Mesenchymal stem cell (in vitro differentiated cells and primary cell): ENCODE measurements at regions not wholly inside any gene's neighbourhood (a gene's known extent, or its start where the extent isn't known, plus 50 kb on each side); places are given as distances from the start of the nearest gene placed in this dataset.

ENCODE experiments used
- DNase-seq: peaks from one replicate; pipeline ENCODE4 v3.0.0-alpha.2; 2013
- H2AFZ ChIP-seq: one replicate; pipeline ENCODE4 v1.6.1; 2013; ENCODE audit warnings: low read depth, mild to moderate bottlenecking, control low read depth, inconsistent platforms, low read length, moderate library complexity
- H2AK5ac ChIP-seq: 2 replicates; pipeline ENCODE4 v1.6.1; 2013; ENCODE audit warnings: low read length, moderate library complexity, mild to moderate bottlenecking, inconsistent platforms; ENCODE audit not compliant: severe bottlenecking
- H2BK120ac ChIP-seq: one replicate; pipeline ENCODE4 v1.6.1; 2013; ENCODE audit warnings: low read depth, mild to moderate bottlenecking, inconsistent platforms, low read length, moderate library complexity
- H2BK12ac ChIP-seq, 2 experiments: one replicate each; pipeline ENCODE4 v1.6.1; 2013; ENCODE audit warnings: inconsistent platforms in 2 of 2, low read length in 2 of 2, mild to moderate bottlenecking in 2 of 2, moderate library complexity in 2 of 2, control low read depth in 1 of 2
- H2BK15ac ChIP-seq: one replicate; pipeline ENCODE4 v1.6.1; 2013; ENCODE audit warnings: mild to moderate bottlenecking, low read depth, inconsistent platforms; ENCODE audit not compliant: poor library complexity, severe bottlenecking
- H2BK5ac ChIP-seq: 2 replicates; pipeline ENCODE4 v1.6.1; 2013; ENCODE audit warnings: low read depth, mild to moderate bottlenecking, low read length, control low read depth, inconsistent platforms; ENCODE audit not compliant: poor library complexity, severe bottlenecking
- H3K14ac ChIP-seq, 2 experiments: one replicate each; pipeline ENCODE4 v1.6.1; 2013; ENCODE audit warnings: inconsistent platforms in 2 of 2, low read length in 2 of 2, control low read depth in 1 of 2, mild to moderate bottlenecking in 1 of 2, moderate library complexity in 1 of 2
- H3K18ac ChIP-seq, 2 experiments: one replicate each; pipeline ENCODE4 v1.6.1; 2013; ENCODE audit warnings: inconsistent platforms in 2 of 2, low read length in 2 of 2, control low read depth in 1 of 2, low read depth in 1 of 2, mild to moderate bottlenecking in 1 of 2
- H3K23ac ChIP-seq, 2 experiments: one replicate each; pipeline ENCODE4 v1.6.1; 2013; ENCODE audit warnings: inconsistent platforms in 2 of 2, low read length in 2 of 2, mild to moderate bottlenecking in 2 of 2, moderate library complexity in 2 of 2, control low read depth in 1 of 2
- H3K27ac ChIP-seq: 2 replicates; pipeline ENCODE4 v1.5.1; 2013; ENCODE audit warnings: mild to moderate bottlenecking, moderate library complexity, low read length, control low read depth, inconsistent platforms; ENCODE audit not compliant: poor library complexity, severe bottlenecking
- H3K27me3 ChIP-seq, 2 experiments: 2 replicates each; pipeline versions ENCODE4 v1.6.1 to v1.7.0; 2013; ENCODE audit warnings: low read length in 2 of 2, mild to moderate bottlenecking in 2 of 2, moderate library complexity in 2 of 2, control low read depth in 1 of 2, inconsistent platforms in 1 of 2; ENCODE audit not compliant: control insufficient read depth in 1 of 2, insufficient read depth in 1 of 2
- H3K36me3 ChIP-seq, 2 experiments: 2 replicates each; pipeline versions ENCODE4 v1.6.1 to v1.7.0; 2013; ENCODE audit warnings: low read length in 2 of 2, control low read depth in 1 of 2, inconsistent platforms in 1 of 2, low read depth in 1 of 2, mild to moderate bottlenecking in 1 of 2; ENCODE audit not compliant: insufficient read depth in 2 of 2, control insufficient read depth in 1 of 2
- H3K4ac ChIP-seq, 2 experiments: one replicate each; pipeline ENCODE4 v1.6.1; 2013; ENCODE audit warnings: inconsistent platforms in 2 of 2, low read length in 2 of 2, mild to moderate bottlenecking in 2 of 2, moderate library complexity in 2 of 2, control low read depth in 1 of 2, low read depth in 1 of 2
- H3K4me1 ChIP-seq: 2 replicates; pipeline ENCODE4 v1.6.1; 2013; ENCODE audit warnings: low read depth, low read length, control low read depth; ENCODE audit not compliant: control insufficient read depth, insufficient read depth
- H3K4me2 ChIP-seq: 2 replicates; pipeline ENCODE4 v1.6.1; 2013; ENCODE audit warnings: low read length, mild to moderate bottlenecking, inconsistent platforms; ENCODE audit not compliant: poor library complexity, severe bottlenecking
- H3K4me3 ChIP-seq, 2 experiments: 2 replicates each; pipeline versions ENCODE4 v1.5.1 to v1.7.0; 2013; ENCODE audit warnings: low read length in 2 of 2, mild to moderate bottlenecking in 2 of 2, control low read depth in 1 of 2, low read depth in 1 of 2; ENCODE audit not compliant: insufficient read depth in 1 of 2
- H3K79me1 ChIP-seq: replicated peaks from 2 replicates; pipeline ENCODE4 v1.6.1; 2013; ENCODE audit warnings: mild to moderate bottlenecking, control low read depth, low read length, inconsistent platforms; ENCODE audit not compliant: poor library complexity, severe bottlenecking
- H3K9ac ChIP-seq: 2 replicates; pipeline ENCODE4 v1.7.0; 2013; ENCODE audit warnings: mild to moderate bottlenecking, low read length, moderate library complexity
- H3K9me3 ChIP-seq: 2 replicates; pipeline ENCODE4 v1.7.0; 2013; ENCODE audit warnings: mild to moderate bottlenecking, low read length; ENCODE audit not compliant: control insufficient read depth
- H4K8ac ChIP-seq: one replicate; pipeline ENCODE4 v1.6.1; 2013; ENCODE audit warnings: inconsistent platforms, mild to moderate bottlenecking, low read length, moderate library complexity
- H4K91ac ChIP-seq: one replicate; pipeline ENCODE4 v1.6.1; 2013; ENCODE audit warnings: mild to moderate bottlenecking, low read length, inconsistent platforms
- WGBS: methylation state at CpG from one replicate; pipeline ENCODE4 v1.1.7; 2013; ENCODE audit warnings: mixed read lengths; 5-methylcytosine and 5-hydroxymethylcytosine counted together

GRCh38 chr18:28705482-28705881, 528.6 kb upstream of the CDH2 start:
- no peak overlapping the region for H2BK15ac ChIP-seq
- no peak overlapping the region for H3K4ac ChIP-seq
- H3K23ac ChIP-seq: no peak overlapping the region
- H3K4me3 ChIP-seq: no peak overlapping the region
- no peak overlapping the region for H3K4me2 ChIP-seq
- no peaks in the 10 kb centered on the region for H3K36me3 ChIP-seq
- H3K14ac ChIP-seq: no peak overlapping the region
- H3K9me3 ChIP-seq: no peaks in the 10 kb centered on the region
- no peak overlapping the region for H4K91ac ChIP-seq
- WGBS: 73% methylated on average over 1 of the region's 1 CpG
- no peaks in the 10 kb centered on the region for H3K27me3 ChIP-seq
- H3K27ac ChIP-seq: no peak overlapping the region
- H4K8ac ChIP-seq: no peak overlapping the region
- no peaks in the 10 kb centered on the region for H3K79me1 ChIP-seq
- H3K4me1 ChIP-seq: no peaks in the 10 kb centered on the region
- H2AFZ ChIP-seq: no peak overlapping the region
- no peak for DNase-seq
- H2BK5ac ChIP-seq: no peak overlapping the region
- H3K18ac ChIP-seq: no peak overlapping the region
- H2BK12ac ChIP-seq: no peak overlapping the region
- H2BK120ac ChIP-seq: no peak overlapping the region
- H2AK5ac ChIP-seq: no peak overlapping the region
- no peak overlapping the region for H3K9ac ChIP-seq

- no peak overlapping the region for H3K4me3 ChIP-seq
- no peak overlapping the region for H2BK5ac ChIP-seq
- H3K4me2 ChIP-seq: no peak overlapping the region
- H2AK5ac ChIP-seq: no peak overlapping the region
- H3K79me1 ChIP-seq: no peaks in the 10 kb centered on the region
- no peaks in the 10 kb centered on the region for H3K36me3 ChIP-seq
- H2BK120ac ChIP-seq: no peak overlapping the region
- H2BK15ac ChIP-seq: no peak overlapping the region
- H3K18ac ChIP-seq: no peak overlapping the region
- H3K9me3 ChIP-seq: no peaks in the 10 kb centered on the region
- no CpG with 5 or more reads among the region's 1 CpG for WGBS
- no peak overlapping the region for H3K14ac ChIP-seq
- H2AFZ ChIP-seq: no peak overlapping the region
- no peak overlapping the region for H3K9ac ChIP-seq
- H3K4ac ChIP-seq: no peak overlapping the region
- no peak overlapping the region for H4K91ac ChIP-seq
- H3K27ac ChIP-seq: no peak overlapping the region
- H4K8ac ChIP-seq: no peak overlapping the region
- H3K23ac ChIP-seq: no peak overlapping the region
- no peaks in the 10 kb centered on the region for H3K4me1 ChIP-seq
- DNase-seq: no peak
- no peak overlapping the region for H2BK12ac ChIP-seq
- no peaks in the 10 kb centered on the region for H3K27me3 ChIP-seq
These were observed 515.4 kb upstream of the CDH2 start for GRCh38 chr18:28692337-28692736.

GRCh38 chr18:28691496-28691840, 514.5 kb upstream of the CDH2 start:
- DNase-seq: no peak
- Histone ChIP-seq H3K4me1 (no peaks in the 10 kb centered on the region), H3K9ac (no peak overlapping the region), H3K14ac (no peak overlapping the region), H3K27ac (no peak overlapping the region), H3K4me2 (no peak overlapping the region), H2AK5ac (no peak overlapping the region), H3K27me3 (no peaks in the 10 kb centered on the region), H2AFZ (no peak overlapping the region), H2BK5ac (no peak overlapping the region), H3K23ac (no peak overlapping the region), H4K91ac (no peak overlapping the region), H3K4me3 (no peak overlapping the region), H2BK12ac (no peak overlapping the region), H2BK15ac (no peak overlapping the region), H3K79me1 (no peaks in the 10 kb centered on the region), H3K4ac (no peak overlapping the region), H3K36me3 (no peaks in the 10 kb centered on the region), H3K18ac (no peak overlapping the region), H3K9me3 (no peaks in the 10 kb centered on the region), H4K8ac (no peak overlapping the region), H2BK120ac (no peak overlapping the region)
- 100% methylated on average over 1 of the region's 1 CpG for WGBS

- H2BK120ac ChIP-seq: no peak overlapping the region
- no peak overlapping the region for H3K18ac ChIP-seq
- H3K14ac ChIP-seq: no peak overlapping the region
- no peak for DNase-seq
- no peak overlapping the region for H3K27ac ChIP-seq
- H2BK5ac ChIP-seq: no peak overlapping the region
- H3K4me1 ChIP-seq: no peaks in the 10 kb centered on the region
- H3K4me2 ChIP-seq: no peak overlapping the region
- no peak overlapping the region for H2AK5ac ChIP-seq
- no peak overlapping the region for H2BK12ac ChIP-seq
- no peak overlapping the region for H3K4ac ChIP-seq
- H2BK15ac ChIP-seq: no peak overlapping the region
- H3K79me1 ChIP-seq: no peaks in the 10 kb centered on the region
- H2AFZ ChIP-seq: no peak overlapping the region
- H3K4me3 ChIP-seq: no peak overlapping the region
- H4K91ac ChIP-seq: no peak overlapping the region
- H3K23ac ChIP-seq: no peak overlapping the region
- no peaks in the 10 kb centered on the region for H3K27me3 ChIP-seq
- H4K8ac ChIP-seq: no peak overlapping the region
- 100% methylated on average over 4 of the region's 6 CpGs for WGBS
- no peaks in the 10 kb centered on the region for H3K9me3 ChIP-seq
- no peaks in the 10 kb centered on the region for H3K36me3 ChIP-seq
- H3K9ac ChIP-seq: no peak overlapping the region
These were observed 514.0 kb upstream of the CDH2 start for GRCh38 chr18:28690836-28691495.
